Prostate gland (tissue), 2 donors: ENCODE measurements at regions not wholly inside any gene's neighbourhood (a gene's known extent, or its start where the extent isn't known, plus 50 kb on each side); places are given as distances from the start of the nearest gene placed in this dataset.

Experiments
- POLR2A ChIP-seq: fragments of 450-650 bp; IDR thresholded peaks from one replicate; pipeline ENCODE4 v1.6.1; 2016; ENCODE audit warnings: antibody characterized with exemption, mild to moderate bottlenecking
- POLR2AphosphoS5 ChIP-seq: sonication (generic); formaldehyde crosslinking; IDR thresholded peaks from one replicate; pipeline ENCODE4 v1.6.1; 2017; ENCODE audit warnings: antibody characterized with exemption
- TF ChIP-seq, protein P1 (sequence below), 4 experiments: fragments of 200-600 bp in 2 of 4; fragments of 450-650 bp in 2 of 4; sonication (generic) in 2 of 4; IDR thresholded peaks; 1 replicate in 3 of 4; 2 replicates in 1 of 4; pipeline ENCODE4 v1.5.1; 2016 to 2019; ENCODE audit warnings: antibody characterized with exemption in 4 of 4, mild to moderate bottlenecking in 2 of 4, moderate library complexity in 2 of 4

DNA sequence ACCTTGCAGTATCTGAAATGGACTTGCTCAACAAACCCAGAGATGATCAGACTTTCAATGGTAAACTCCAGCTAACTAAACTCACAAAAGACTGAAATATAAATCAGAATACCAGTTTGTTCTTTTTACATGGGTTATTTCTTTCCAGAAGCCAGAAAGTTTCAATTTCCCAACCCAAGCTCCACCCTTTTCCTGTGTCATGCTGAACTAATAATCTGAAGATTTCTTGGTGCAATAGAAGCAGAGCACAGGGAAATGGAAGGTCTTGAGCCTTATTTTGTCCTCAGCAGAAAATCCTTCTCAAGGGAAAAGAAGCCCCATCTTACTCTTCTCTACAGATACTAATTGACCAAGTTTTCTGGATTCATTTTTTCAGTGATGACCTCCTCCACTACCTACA is 93.3 kb upstream of the PAPOLG start:
- TF ChIP-seq POLR2A (no peak), POLR2AphosphoS5 (no peak)
- TF ChIP-seq, protein P1, sequence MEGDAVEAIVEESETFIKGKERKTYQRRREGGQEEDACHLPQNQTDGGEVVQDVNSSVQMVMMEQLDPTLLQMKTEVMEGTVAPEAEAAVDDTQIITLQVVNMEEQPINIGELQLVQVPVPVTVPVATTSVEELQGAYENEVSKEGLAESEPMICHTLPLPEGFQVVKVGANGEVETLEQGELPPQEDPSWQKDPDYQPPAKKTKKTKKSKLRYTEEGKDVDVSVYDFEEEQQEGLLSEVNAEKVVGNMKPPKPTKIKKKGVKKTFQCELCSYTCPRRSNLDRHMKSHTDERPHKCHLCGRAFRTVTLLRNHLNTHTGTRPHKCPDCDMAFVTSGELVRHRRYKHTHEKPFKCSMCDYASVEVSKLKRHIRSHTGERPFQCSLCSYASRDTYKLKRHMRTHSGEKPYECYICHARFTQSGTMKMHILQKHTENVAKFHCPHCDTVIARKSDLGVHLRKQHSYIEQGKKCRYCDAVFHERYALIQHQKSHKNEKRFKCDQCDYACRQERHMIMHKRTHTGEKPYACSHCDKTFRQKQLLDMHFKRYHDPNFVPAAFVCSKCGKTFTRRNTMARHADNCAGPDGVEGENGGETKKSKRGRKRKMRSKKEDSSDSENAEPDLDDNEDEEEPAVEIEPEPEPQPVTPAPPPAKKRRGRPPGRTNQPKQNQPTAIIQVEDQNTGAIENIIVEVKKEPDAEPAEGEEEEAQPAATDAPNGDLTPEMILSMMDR (IDR thresholded peaks at IDR 0.05) = no peak
